ENCODE measurements at regions not wholly inside any gene's neighbourhood (a gene's known extent, or its start where the extent isn't known, plus 50 kb on each side); places are given as distances from the start of the nearest gene placed in this dataset.

DNA sequence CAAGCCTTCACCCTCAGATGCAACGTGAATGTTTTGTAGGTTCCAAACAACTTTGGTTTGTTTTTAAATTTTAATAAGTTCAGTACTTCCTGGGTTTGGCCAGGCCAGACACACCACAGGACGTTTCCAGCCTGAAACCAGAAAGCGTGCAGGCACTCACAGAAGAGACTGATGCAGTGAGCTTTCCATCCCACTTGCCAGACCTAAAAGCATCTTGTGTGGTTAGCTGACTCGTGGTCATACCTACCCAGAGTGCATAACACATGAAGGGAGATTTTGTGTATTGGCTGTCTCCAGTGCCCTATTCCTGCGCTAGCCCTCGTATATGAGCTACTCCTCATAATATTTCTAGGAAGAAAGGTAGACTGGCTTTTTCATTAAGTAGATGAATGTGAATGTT lies 297.3 kb upstream of the FAR2 start:
- TF ChIP-seq, protein P1, sequence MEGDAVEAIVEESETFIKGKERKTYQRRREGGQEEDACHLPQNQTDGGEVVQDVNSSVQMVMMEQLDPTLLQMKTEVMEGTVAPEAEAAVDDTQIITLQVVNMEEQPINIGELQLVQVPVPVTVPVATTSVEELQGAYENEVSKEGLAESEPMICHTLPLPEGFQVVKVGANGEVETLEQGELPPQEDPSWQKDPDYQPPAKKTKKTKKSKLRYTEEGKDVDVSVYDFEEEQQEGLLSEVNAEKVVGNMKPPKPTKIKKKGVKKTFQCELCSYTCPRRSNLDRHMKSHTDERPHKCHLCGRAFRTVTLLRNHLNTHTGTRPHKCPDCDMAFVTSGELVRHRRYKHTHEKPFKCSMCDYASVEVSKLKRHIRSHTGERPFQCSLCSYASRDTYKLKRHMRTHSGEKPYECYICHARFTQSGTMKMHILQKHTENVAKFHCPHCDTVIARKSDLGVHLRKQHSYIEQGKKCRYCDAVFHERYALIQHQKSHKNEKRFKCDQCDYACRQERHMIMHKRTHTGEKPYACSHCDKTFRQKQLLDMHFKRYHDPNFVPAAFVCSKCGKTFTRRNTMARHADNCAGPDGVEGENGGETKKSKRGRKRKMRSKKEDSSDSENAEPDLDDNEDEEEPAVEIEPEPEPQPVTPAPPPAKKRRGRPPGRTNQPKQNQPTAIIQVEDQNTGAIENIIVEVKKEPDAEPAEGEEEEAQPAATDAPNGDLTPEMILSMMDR (IDR thresholded peaks at IDR 0.05): no peak
- TF ChIP-seq POLR2A (IDR thresholded peaks at IDR 0.05): no peak

Measured in esophagus squamous epithelium (tissue), 4 donors.